Retinal pigment epithelial cell (primary cell): ENCODE measurements at regions not wholly inside any gene's neighbourhood (a gene's known extent, or its start where the extent isn't known, plus 50 kb on each side); places are given as distances from the start of the nearest gene placed in this dataset.

Experiments used
- DNase-seq: peaks from one replicate; pipeline ENCODE4 v3.0.0-alpha.2; 2010; ENCODE audit warnings: low read depth
- H3K4me3 ChIP-seq: 2 replicates; pipeline ENCODE4 v1.5.1; 2011; ENCODE audit warnings: mild to moderate bottlenecking, low read length, control low read depth, moderate library complexity
- CTCF ChIP-seq: conservative IDR thresholded peaks from 2 replicates; pipeline ENCODE4 v1.5.1; 2011; ENCODE audit warnings: low read depth, low read length, control low read depth, inconsistent platforms

- no peak for DNase-seq
- TF ChIP-seq CTCF = no peak
These were observed 60.1 kb downstream of the KCNF1 start for GRCh38 chr2:10971888-10972260.

GRCh38 chr2:10972683-10973433, 61.1 kb downstream of the KCNF1 start:
- DNase-seq = no peak
- TF ChIP-seq CTCF = no peak
- no peak overlapping the region for H3K4me3 ChIP-seq

More at GRCh38 chr2:10971888-10972260, 60.1 kb downstream of the KCNF1 start:
- no peak overlapping the region for H3K4me3 ChIP-seq

- H3K4me3 ChIP-seq = no peak overlapping the region
- no peak for DNase-seq
- TF ChIP-seq CTCF = no peak
These were observed 62.0 kb downstream of the KCNF1 start for GRCh38 chr2:10973766-10974165.

GRCh38 chr2:10977003-10977402, 65.3 kb downstream of the KCNF1 start:
- no peak for DNase-seq
- TF ChIP-seq CTCF = no peak
- no peak overlapping the region for H3K4me3 ChIP-seq

GRCh38 chr2:10977621-10978020, 65.9 kb downstream of the KCNF1 start:
- TF ChIP-seq CTCF = no peak
- H3K4me3 ChIP-seq = no peak overlapping the region
- no peak for DNase-seq

- H3K4me3 ChIP-seq = no peak overlapping the region
- DNase-seq = no peak
- TF ChIP-seq CTCF = no peak
These were observed 66.4 kb downstream of the KCNF1 start for GRCh38 chr2:10978090-10978670.

- TF ChIP-seq CTCF = no peak
- DNase-seq = no peak
- H3K4me3 ChIP-seq = no peak overlapping the region
These were observed 68.3 kb downstream of the KCNF1 start for GRCh38 chr2:10980071-10980470.
